Stimulated activated CD4-positive, alpha-beta T cell treated with anti-CD3 and anti-CD28 coated beads, Interleukin-2, amount 100 ng/mL, for 48 hours (primary cell): ENCODE measurements at regions not wholly inside any gene's neighbourhood (a gene's known extent, or its start where the extent isn't known, plus 50 kb on each side); places are given as distances from the start of the nearest gene placed in this dataset.

ENCODE experiments used
- DNase-seq, 2 donors: peaks; one replicate each; pipeline ENCODE4 v3.0.0-alpha.2; 2020

DNA sequence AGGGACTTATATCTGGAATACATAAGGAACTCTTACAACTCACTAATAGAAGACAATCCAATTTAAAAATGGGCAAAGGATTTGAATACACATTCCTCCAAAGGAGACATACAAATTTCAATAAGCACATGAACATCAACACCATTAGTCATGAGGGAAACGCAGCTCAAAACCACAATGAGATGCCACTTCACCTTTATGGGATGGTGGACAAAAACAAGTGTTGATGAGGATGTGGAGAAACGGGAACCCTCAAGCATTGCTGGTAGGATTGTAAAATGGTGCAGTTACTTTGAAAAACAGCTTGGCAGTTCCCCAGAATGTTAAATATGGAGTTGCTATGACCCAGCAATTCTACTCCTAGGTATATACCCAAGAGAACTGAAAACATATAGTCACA, 72.7 kb upstream of the IER5L start:
- DNase-seq = no peak

DNA sequence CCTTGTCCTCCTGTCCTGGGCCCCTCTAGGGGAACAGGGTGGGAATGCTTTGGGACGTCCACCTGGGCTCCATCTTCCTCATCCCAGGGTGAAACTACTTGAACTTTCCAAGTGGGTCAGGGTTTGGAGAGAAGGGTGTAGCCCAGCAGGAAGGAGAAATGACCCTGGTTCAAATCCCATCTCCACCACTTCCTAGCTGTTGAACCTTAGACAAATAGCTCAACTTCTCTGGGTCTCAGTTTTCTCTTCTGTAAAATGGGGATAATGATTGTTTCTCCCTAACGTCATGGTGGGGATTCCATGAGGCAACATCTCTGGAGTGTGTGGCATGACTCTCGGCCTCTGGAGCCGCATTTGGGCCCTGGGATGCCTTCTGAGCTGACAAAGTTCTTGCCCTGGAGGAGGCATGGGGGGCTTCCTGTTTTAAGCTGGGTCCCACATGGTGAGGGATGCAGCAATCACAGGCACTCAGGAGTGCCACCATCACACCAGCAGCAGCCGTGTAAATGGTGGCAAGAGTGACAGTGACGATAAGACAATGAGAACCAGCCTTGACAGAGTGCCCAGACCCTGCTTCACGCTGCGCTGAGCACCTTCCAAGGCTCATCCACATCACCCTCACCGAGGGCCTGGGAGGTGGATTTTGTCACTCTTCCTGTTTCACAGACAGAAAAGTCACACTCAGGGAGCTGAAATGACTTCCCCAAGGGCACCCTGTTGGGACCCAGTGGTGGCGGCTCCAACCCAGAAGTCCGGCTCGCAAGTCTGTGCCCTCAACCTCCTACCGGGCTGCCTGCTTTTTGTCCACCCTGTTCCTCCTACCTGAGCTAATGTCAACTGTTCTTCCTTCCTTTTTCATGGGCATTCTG, 69.5 kb upstream of the IER5L start:
- no peak for DNase-seq

DNA sequence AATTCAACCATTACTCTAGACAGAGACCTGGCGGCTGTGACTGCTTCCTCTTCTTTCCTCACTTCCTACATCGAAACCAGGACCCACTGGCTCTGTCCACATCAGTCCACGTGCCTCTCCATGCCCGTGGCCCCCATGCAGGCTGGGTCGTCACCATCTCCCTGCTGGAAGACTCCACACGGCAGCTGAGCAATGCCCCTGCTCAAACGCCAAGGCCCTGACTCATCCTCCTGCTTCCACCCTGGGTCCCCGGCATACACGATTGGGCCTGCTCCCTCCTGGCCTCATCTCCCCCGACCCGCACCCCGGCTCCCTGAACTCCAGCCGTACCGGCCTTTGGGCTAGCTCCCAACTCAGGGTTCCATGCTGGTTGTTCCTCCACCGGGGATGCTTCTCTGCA, 67.2 kb upstream of the IER5L start:
- no peak for DNase-seq

DNA sequence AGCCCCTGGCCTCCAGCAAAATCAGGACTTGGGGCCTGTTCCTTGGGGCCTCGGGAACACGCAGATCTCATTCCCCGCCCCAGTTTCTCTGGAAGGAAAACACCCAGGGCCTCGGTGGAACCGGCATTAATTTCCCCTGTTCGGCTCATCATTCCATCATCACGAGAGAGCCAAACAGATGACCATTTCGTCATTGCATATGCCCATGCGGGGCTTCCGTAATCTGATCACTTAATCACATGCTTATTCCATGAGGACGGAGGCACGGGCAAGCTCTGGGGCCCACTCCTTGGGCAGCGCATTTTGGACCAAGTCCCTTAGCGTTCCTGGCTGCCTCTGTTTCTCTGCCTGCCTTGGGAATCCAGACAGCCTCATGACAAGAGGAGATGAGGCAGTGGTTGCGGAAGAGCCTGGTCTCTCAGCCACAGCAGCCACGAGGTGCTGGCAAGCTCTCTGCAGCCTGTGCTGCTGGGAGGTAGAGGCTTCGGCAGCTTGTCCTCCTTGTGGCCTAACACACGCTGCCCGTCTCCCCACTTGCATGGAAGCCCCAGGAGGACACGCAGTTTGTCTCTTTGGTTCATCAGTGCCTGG, 65.0 kb upstream of the IER5L start:
- DNase-seq = no peak

DNA sequence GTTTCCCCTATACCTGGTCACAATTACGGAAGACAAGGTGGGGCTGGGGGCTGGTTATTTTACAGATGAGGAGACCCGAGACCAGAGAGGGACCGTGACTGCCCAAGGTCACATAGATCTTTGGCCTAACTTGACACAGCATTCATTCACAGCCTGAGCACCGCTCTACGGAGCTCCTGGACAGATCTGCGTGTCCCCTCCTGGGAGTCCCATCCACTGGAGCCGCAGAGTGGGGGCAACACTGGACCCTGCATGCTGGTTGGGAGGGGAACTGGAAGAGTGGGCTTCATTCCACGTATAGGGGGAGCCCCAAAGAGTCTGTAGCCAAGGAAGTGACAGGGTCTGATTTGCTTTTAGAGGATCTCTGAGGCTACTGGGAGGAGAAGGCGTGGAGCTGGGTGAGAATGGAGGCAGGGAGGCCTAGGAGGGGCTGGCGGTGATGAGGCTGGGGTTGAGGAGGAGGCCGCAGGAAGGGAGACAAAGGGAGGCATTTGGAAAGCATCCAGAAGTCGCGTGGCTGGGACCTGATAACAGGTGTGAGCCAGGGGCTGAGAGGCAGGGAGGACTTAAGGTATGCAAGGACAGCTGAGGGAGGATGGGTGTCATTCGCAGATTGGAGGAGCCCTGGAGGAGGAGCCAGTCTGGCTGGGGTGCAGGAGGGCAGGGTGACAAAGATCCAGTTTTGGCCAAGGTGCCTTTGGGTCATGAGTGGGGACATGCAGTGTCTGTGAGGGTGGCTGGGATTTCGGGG, 64.3 kb upstream of the IER5L start:
- DNase-seq = no peak

DNA sequence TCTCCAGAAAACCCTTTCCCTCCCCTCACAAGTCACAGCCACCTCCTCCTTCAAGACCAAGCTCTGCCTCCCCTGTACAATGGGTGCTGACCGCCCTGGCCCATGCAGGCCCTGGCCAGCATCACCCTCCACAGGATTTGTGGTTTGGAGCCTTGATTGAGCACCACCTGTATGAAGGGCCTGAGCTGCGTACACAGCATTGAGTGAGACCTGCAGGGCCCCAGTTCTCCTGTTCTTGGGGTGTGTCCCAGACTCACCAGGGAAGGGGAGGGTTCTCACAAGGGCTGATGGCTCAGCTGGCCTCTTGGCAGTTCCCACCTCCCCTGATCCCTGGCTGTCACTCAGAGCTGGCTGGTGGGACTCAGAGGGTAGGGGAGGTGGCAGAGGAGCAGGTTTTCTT, 63.7 kb upstream of the IER5L start:
- no peak for DNase-seq

DNA sequence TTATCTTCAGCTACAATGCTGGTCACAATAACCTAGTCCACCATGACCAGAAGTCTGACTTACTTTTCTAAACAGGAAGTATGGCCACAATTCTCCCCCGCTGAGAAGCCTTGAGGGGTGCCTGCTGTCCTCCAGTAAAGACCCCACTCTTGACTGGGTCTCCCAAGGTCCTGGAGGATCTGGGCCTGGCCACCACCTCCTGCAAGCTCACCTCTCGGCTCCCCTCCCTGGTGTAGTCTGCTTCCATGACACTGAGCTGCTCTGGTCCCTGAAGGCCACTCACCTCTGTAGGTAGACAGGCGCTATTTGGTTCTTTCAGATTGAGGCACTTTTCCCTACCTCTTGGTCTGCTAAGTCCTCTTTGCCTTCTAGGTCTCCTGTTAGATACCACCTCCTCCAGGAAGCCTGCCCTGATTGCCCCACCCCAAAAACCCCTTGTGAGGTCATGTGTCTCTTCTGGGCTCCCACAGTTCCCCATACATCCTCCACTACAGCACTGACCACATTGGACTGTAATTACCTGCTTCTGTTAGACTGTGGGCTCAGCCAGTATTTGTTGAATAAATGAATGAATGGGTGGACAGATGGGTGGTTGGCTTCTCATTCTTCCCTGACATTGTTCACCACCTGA, 62.6 kb upstream of the IER5L start:
- no peak for DNase-seq

DNA sequence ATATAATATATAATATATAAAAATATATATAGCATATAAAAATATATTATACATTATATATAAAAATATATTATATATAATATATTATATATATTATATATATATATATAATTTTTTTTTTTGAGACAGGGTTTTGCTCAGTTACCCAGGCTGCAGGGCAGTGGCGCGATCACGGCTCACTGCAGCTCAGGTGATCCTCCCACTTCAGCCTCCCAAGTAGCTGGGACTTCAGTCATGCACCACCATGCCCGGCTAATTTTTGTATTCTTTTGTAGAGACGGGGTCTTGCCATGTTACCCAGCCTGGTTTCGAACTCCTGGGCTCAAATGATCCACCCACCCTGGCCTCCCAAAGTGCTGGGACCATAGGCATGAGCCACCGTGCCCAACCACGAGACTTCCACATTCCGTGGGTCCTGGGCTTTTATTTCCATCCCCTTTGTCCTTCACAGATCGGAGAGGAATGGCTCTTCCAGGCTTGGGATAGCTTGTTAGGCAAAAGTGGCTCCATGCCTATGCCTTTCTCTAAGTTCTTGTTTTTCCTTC, 62.0 kb upstream of the IER5L start:
- no peak for DNase-seq

DNA sequence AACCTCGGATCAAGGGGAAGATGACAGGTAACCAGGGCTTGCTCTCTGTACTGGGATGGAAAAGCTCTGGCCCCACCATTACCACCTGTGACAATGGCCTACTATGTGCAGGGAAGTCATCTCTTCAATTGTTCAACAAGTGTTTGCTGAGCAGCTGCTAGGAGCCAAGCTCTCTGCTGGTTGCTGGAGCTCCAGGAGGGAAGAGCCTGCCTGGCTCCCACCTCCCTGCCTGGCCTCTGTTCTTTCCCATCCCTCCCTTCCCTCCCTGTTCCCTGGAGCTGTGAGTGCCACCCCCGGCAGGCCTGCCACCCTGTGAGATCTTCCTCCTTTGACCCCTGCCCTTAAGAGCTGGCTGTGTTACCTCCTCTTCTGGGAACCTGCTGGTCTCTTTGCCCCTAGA, 59.7 kb upstream of the IER5L start:
- no peak for DNase-seq

DNA sequence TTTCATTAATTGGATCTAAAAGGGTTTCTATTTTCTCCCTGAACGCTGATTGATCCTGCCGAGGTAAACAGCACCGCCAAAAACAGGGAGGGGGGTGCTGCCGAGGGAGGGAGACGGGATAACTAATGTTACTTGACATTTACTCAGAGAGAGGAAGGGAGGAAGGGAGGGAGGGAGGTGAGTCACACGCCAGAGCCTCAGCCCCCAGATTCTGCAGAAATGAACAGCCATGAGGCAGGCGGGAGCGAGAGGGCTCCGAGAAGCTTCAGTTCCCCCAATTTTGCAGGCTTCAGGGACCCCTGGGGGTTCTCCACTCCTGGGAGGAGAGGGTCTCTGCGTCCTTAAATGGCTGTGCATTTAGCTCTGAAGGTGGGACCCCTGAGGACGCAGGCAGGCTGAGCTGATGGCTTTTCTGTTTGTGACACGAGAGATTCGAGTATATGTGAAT, 59.1 kb upstream of the IER5L start:
- peak; percentile 47 to 48 for DNase-seq

DNA sequence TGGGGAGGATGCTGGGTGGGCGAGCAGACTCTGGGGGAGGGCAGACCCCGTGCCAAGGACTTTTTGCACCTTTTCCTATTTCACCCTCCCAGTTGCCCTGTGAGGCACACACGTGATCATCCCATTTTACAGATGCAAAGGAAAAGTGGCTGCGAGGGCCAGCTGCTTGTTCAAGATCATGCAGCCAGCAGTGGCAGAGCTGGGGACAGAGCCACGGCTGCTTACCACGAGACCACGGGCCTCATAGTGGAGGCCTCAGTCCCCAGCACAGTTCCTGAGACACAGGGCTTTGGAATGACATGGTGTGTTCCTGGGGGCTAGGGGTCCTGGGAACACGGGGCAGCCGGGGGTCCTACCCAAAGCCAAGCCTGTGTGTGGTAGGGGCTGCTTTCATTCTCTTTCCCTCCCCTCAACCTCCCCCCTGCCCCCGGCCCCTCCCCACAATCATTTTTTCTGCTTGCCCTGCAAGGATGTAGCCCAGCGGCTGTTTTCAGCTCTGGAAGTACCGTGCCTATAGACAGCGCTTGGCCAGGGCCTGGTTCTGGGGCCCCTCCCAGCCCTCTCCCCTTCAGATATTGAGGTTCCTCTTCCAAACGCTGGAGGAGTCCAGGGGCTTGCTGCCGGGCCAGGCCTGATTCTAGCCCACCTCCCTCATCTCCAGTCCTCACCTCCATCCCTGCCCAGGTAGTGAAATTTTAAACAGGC, 58.5 kb upstream of the IER5L start:
- no peak for DNase-seq

DNA sequence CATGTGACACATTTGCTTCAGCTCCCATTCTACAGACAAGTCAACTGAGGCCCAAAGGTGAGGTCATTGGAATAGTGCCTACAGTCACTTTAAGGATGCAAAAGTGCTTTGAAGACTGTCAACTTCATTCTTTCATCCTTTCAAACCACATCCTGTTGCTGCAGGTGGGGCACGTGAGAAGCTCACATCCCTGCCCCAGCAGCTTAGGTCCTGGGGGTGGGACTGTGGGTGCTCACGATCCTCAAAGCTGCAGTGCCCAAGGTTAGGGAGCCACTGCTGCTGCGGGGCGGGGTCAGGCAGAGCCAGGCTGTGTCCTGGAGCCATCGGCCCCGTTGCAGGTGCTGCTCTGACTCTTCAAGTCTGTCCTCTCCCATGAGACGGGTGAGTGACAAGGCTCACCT, 57.9 kb upstream of the IER5L start:
- peak in 1 of 2 donors; percentile 43 for DNase-seq

DNA sequence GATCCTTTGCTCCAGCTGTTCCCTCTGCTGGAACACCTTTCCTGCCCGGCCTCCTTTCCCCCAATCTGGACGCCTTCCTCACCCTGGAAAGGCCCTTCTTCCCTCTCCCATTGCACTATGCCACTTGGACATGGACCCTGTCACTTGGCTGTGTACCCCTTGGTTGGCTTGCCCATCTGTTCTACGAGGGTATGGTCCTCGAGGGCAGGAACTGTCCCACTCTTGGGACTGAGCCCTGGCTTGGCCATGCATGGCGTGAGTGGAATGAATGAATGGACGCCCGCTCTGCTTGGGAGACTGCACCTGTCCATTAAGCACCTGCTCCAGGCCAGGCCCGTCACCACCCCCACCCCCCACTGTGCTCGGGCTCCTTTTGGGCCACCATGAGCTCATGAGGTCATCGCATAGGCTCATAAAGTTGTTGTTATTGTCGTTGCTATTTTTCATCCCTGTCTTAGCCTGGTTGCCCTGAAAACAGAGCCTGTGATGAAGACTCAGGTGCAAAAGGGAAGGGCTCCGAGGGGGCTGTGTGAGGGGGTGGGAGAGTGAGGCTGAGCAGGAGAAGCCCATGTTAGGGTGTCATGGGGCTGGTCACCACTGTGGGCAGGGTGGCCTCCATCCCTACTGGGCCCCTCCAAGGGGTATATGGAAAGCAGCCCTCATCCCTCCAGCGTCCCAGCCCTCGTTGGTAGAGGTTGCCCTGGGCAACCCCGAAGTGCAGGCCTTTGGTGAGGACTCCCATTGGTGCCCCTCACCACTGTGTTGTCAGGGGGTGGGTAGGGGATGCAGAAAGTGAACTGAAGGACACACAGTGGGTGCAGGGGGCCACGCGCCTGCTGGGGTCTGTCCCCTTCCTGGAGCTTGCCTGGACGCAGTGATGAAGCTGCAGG, 57.2 kb upstream of the IER5L start:
- no peak for DNase-seq

DNA sequence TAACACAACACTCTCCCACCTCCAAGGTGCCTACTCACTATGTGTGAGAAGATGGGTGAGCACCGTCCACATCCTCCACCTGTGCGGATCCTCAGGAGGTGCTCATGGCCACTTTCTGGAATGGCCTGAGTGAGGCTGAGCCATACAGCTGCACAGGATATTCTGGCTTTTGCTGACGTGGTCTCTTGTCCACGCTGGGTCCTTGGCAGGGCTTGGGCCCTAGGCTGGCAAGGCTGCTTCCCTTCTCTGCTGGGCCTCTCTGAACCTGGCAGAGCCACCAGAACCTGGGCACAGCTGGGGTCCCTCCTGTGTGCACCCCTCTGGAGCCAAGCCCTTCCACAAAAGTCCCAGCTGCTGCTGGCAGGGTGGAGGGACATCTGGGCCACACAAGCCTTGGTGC, 56.4 kb upstream of the IER5L start:
- DNase-seq = no peak

DNA sequence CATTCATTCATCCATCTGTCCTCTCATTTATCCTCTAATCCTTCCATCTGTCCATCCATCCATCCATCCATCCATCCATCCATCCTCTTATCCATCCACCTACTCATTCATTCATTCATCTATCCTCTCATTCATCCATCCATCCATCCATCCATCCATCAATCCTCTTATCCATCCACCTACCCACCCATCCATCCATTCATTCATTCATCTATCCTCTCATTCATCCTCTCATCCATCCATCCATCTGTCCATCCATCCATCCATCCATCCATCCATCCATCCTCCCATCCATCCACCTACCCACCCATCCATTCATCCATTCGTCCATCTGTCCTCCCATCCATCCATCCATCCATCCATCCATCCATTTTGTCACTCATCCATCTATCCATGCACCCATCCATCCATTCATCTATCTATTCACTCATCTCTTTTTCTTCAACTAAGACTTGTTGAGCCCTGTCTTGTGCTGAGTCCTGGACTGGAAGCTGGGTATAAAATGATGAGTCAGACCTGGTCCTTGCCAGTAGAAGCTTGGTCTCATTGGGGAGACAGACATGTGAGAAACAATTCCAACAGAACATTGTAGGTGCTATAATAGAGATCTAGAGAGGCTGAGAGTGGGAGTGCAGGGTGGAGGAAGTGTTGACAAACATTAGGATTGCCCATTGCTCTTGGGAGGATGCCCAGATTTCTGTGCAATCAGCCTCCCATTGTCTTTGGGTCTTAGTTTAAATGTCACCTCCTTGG, 55.0 kb upstream of the IER5L start:
- DNase-seq = no peak

DNA sequence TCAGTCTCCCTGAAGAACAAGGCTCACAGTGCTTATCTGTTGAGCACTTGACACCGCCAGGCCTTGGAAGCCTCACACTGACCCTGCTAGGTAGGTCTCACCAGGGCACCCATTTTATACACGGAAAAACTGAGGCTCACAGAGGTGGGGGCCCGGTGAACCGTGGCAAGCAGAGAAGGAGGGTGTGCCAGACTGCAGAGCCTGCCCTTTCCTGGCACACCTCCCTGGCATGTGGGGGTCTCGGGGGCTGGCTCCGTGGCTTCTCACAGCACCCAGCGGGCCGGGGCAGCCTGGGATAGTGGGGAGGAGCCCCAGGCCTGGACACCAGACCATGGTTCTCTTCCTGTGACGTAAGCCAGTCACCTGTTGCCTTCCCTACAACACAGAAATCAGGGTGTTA, 53.7 kb upstream of the IER5L start:
- no peak for DNase-seq

DNA sequence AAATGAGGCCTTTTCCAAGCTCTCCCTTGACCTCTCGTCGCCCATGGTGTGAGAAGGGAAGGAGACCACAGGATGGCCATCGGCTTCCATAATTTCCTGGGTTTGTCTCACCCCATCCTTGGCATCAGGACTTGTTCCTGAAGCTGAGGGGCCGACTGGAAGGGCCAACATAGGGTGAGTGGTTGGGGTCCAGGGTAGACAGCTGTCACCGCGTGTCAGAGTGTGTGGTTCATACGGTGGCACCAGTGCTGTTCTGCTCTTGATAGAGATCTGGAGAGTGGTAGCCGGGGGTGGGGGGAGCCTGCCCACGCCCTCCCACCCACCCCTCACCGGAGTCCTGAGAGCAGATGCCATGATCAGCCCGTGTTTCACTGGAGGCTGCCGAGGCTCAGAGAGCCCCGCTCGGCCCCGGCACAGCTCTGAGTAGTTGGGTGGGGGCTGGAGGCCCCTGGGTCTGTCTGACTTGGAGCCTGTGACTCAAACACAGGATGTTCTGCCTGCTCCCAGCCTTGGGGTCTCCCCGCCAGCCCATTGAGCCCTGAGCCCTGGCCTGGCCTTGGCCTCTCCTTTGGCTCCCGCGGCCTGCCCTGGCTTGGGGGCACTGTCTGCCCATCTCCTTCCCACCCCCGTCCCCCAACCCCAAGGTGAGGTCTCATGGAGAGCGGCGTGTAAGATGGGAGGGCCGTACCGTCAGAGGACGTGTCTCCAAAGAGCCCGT, 53.1 kb upstream of the IER5L start:
- no peak for DNase-seq

DNA sequence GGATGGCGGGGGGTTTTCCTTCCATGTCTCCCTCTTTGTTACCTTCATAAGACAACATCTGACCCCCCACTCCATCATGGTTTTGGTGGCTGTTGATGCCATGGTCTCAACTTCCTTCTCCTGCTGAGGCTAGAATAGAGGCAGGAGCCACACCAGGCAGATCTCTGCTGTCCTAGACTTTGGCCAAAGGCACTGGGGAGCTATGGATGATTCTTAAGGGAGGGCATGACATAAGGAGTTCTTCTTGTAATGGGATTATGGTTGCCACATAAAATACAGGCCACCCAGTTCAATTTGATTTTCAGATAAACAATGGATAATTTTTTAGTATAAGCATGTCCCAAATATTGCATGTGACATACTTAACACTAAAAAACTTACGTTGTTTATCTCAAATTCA, 52.2 kb upstream of the IER5L start:
- no peak for DNase-seq
